Smooth muscle cell (in vitro differentiated cells): ENCODE measurements at regions not wholly inside any gene's neighbourhood (a gene's known extent, or its start where the extent isn't known, plus 50 kb on each side); places are given as distances from the start of the nearest gene placed in this dataset.

Experiments
- DNase-seq: peaks from one replicate; lab custom pipeline; 2025; ENCODE audit not compliant: unreplicated experiment; lab: John Stamatoyannopoulos, UW
- H2AFZ ChIP-seq: fragments of 200-600 bp; sonication (generic); 2 replicates; pipeline ENCODE4 v1.6.0; 2016; ENCODE audit warnings: antibody characterized with exemption, low read depth, mild to moderate bottlenecking
- H3F3A ChIP-seq: fragments of 200-600 bp; sonication (generic); 2 replicates; pipeline ENCODE4 v1.6.0; 2017; ENCODE audit warnings: antibody characterized with exemption, low read depth
- H3K27ac ChIP-seq: fragments of 200-600 bp; sonication (generic); 2 replicates; pipeline ENCODE4 v1.5.1; 2016; ENCODE audit warnings: low read depth, mild to moderate bottlenecking
- H3K27me3 ChIP-seq: fragments of 200-600 bp; sonication (generic); 2 replicates; pipeline ENCODE4 v1.6.1; 2016; ENCODE audit warnings: low read depth, mild to moderate bottlenecking
- H3K36me3 ChIP-seq: fragments of 200-600 bp; sonication (generic); 2 replicates; pipeline ENCODE4 v1.5.1; 2016; ENCODE audit warnings: low read depth
- H3K4me1 ChIP-seq: fragments of 200-600 bp; sonication (generic); 2 replicates; pipeline ENCODE4 v1.5.1; 2016; ENCODE audit warnings: low read depth
- H3K4me2 ChIP-seq: fragments of 200-600 bp; sonication (generic); 2 replicates; pipeline ENCODE4 v1.6.0; 2016; ENCODE audit warnings: mild to moderate bottlenecking
- H3K4me3 ChIP-seq: fragments of 200-600 bp; sonication (generic); 2 replicates; pipeline ENCODE4 v1.5.1; 2016; ENCODE audit warnings: mild to moderate bottlenecking
- H3K79me2 ChIP-seq: fragments of 200-600 bp; sonication (generic); 2 replicates; pipeline ENCODE4 v1.6.0; 2016; ENCODE audit warnings: low read depth, mild to moderate bottlenecking
- H3K9ac ChIP-seq: fragments of 200-600 bp; sonication (generic); 2 replicates; pipeline ENCODE4 v1.6.0; 2016; ENCODE audit warnings: low read depth
- H3K9me3 ChIP-seq: fragments of 200-600 bp; sonication (generic); replicated peaks from 2 replicates; pipeline ENCODE4 v1.5.1; 2016; ENCODE audit warnings: low read depth
- H4K20me1 ChIP-seq: fragments of 200-600 bp; sonication (generic); 2 replicates; pipeline ENCODE4 v1.6.0; 2016; ENCODE audit warnings: low read depth
- CTCF ChIP-seq: fragments of 200-600 bp; sonication (generic); IDR thresholded peaks from 2 replicates; pipeline ENCODE4 v1.5.1; 2017; ENCODE audit warnings: borderline replicate concordance, mild to moderate bottlenecking, antibody characterized with exemption; ENCODE audit not compliant: insufficient read depth, poor library complexity, severe bottlenecking
- WGBS: methylation state at CpG from one replicate; pipeline ENCODE4 v1.1.7; 2016; ENCODE audit warnings: low lambda C conversion rate; 5-methylcytosine and 5-hydroxymethylcytosine counted together

- H3K27me3 ChIP-seq: no peaks in the 10 kb centered on the region
- H3K4me2 ChIP-seq: no peak overlapping the region
- no peak overlapping the region for H2AFZ ChIP-seq
- TF ChIP-seq CTCF: no peak
- H3K79me2 ChIP-seq: no peaks in the 10 kb centered on the region
- H3K36me3 ChIP-seq: no peaks in the 10 kb centered on the region
- peak overlapping the region; percentile 60 for H3K27ac ChIP-seq
- no peak for DNase-seq
- H3F3A ChIP-seq: peaks cover 6% of the 10 kb centered on the region
- H4K20me1 ChIP-seq: no peaks in the 10 kb centered on the region
- WGBS: 95% methylated on average over 4 of the region's 4 CpGs
- no peaks in the 10 kb centered on the region for H3K9me3 ChIP-seq
- no peak overlapping the region for H3K9ac ChIP-seq
- no peak overlapping the region for H3K4me3 ChIP-seq
- peaks cover 29% of the 10 kb centered on the region for H3K4me1 ChIP-seq
Measured at GRCh38 chr5:153884612-153884957, 154.1 kb downstream of the FAM114A2 start.

DNA sequence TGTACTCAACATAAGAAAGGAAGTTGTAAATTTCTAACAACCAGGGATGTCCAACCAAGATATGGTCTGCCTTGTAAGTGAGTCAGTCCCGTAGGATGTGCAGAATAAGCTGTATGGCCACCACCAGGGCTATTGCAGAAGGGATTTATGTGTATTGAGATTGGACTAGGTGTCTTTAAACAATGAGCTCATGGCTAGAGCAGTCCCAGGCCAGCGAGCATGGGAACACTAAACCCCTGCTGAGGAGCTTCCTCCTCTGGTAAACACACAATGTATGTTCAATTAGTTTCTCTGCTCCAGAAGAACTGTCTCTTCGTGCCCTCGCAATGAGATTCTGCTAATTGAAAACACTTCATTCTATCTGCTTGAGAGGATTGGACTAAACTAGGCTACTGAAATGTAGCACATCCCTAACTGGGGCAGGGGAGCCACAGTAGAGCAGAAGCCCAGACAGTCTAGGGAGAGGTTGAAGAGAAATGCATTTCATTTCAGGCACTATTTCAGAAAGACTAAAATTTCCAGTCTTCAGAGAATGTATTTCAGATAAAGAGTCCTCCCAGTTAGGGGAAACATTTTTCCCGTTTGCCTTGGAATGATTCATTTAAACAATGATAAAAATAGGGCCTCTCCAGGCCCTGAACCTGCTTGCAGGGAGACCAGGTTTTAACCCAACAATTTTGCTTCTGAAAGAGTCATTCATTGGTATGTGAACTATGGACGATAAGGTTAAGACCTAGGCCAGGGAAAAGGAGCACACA, 154.7 kb downstream of the FAM114A2 start:
- no peaks in the 10 kb centered on the region for H3K79me2 ChIP-seq
- H3K27me3 ChIP-seq: no peaks in the 10 kb centered on the region
- H3K4me2 ChIP-seq: peak overlapping the region; percentile 50
- peaks cover 29% of the 10 kb centered on the region for H3K4me1 ChIP-seq
- H3K9me3 ChIP-seq: no peaks in the 10 kb centered on the region
- H3K36me3 ChIP-seq: no peaks in the 10 kb centered on the region
- no peak overlapping the region for H3K9ac ChIP-seq
- no peak for TF ChIP-seq CTCF
- no peak for DNase-seq
- H4K20me1 ChIP-seq: no peaks in the 10 kb centered on the region
- H3F3A ChIP-seq: peaks cover 6% of the 10 kb centered on the region
- WGBS: 42% methylated on average over 6 of the region's 6 CpGs
- no peak overlapping the region for H3K4me3 ChIP-seq
- peak overlapping the region; percentile 60 for H3K27ac ChIP-seq
- no peak overlapping the region for H2AFZ ChIP-seq

GRCh38 chr5:153881687-153882086, 157.0 kb downstream of the FAM114A2 start:
- no peaks in the 10 kb centered on the region for H3K79me2 ChIP-seq
- WGBS: 89% methylated on average over 1 of the region's 1 CpG
- H3K4me1 ChIP-seq: peaks cover 26% of the 10 kb centered on the region
- TF ChIP-seq CTCF: no peak
- H3F3A ChIP-seq: peaks cover 6% of the 10 kb centered on the region
- H3K27me3 ChIP-seq: no peaks in the 10 kb centered on the region
- no peak overlapping the region for H3K27ac ChIP-seq
- H3K9me3 ChIP-seq: no peaks in the 10 kb centered on the region
- no peak for DNase-seq
- no peaks in the 10 kb centered on the region for H3K36me3 ChIP-seq
- H3K4me3 ChIP-seq: no peak overlapping the region
- no peaks in the 10 kb centered on the region for H4K20me1 ChIP-seq
- H2AFZ ChIP-seq: no peak overlapping the region
- no peak overlapping the region for H3K4me2 ChIP-seq
- no peak overlapping the region for H3K9ac ChIP-seq

DNA sequence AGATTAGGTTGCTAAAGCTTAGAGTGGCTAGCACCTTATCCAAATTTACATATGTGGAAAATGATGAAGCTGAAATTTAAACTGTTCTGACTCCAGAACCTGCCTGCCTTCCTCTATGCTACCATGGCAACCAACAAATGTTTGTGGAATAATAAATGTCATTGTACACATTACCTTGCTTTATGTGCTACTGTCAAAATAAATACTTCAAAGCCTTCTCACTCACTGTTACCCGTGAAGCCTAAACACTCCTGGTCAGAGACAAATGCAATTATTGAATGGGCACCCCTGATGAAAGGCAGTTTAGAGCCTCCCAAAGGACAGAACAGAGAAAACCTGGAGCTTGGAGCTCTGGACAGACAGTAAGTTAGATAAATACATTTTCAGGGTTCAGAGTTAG, 158.6 kb downstream of the FAM114A2 start:
- Histone ChIP-seq H3K27me3 (no peaks in the 10 kb centered on the region), H3K27ac (no peak overlapping the region), H3K79me2 (no peaks in the 10 kb centered on the region), H3K9ac (no peak overlapping the region), H3K36me3 (no peaks in the 10 kb centered on the region), H3K4me3 (no peak overlapping the region), H3F3A (peaks cover 6% of the 10 kb centered on the region), H3K9me3 (no peaks in the 10 kb centered on the region), H2AFZ (no peak overlapping the region), H3K4me2 (no peak overlapping the region), H3K4me1 (peaks cover 11% of the 10 kb centered on the region), H4K20me1 (no peaks in the 10 kb centered on the region)
- no peak for DNase-seq
- no peak for TF ChIP-seq CTCF
- WGBS: 76% methylated on average over 1 of the region's 1 CpG
